ENCODE measurements at regions not wholly inside any gene's neighbourhood (a gene's known extent, or its start where the extent isn't known, plus 50 kb on each side); places are given as distances from the start of the nearest gene placed in this dataset.

- no peak overlapping the region for H3K4me3 ChIP-seq (ENCODE audit: low read length in 2 of 2)
- H3K9ac ChIP-seq (ENCODE audit: low read length in 2 of 2), result no peak overlapping the region
- no peaks in the 10 kb centered on the region for H3K27me3 ChIP-seq (ENCODE audit: control insufficient read depth in 1 of 2, insufficient read depth in 2 of 2, low read length in 2 of 2)
- no peaks in the 10 kb centered on the region for H3K36me3 ChIP-seq (ENCODE audit: control insufficient read depth in 2 of 2, insufficient read depth in 2 of 2, low read length in 2 of 2)
- H3K27ac ChIP-seq (ENCODE audit: low read length), result no peak overlapping the region
- H3K9me3 ChIP-seq (ENCODE audit: control insufficient read depth in 2 of 2, low read length in 2 of 2), result peaks cover 0 to 10% of the 10 kb centered on the region in 2 donors
- no peaks in the 10 kb centered on the region for H3K4me1 ChIP-seq (ENCODE audit: control insufficient read depth, insufficient read depth, low read length)
Measured at GRCh38 chr9:111167341-111167740, 129.1 kb upstream of the LPAR1 start.

- no peak overlapping the region for H3K9ac ChIP-seq (ENCODE audit: low read length in 2 of 2)
- no peak overlapping the region for H3K27ac ChIP-seq (ENCODE audit: low read length)
- no peaks in the 10 kb centered on the region for H3K27me3 ChIP-seq (ENCODE audit: control insufficient read depth in 1 of 2, insufficient read depth in 2 of 2, low read length in 2 of 2)
- H3K36me3 ChIP-seq (ENCODE audit: control insufficient read depth in 2 of 2, insufficient read depth in 2 of 2, low read length in 2 of 2), result no peaks in the 10 kb centered on the region
- no peak overlapping the region for H3K4me3 ChIP-seq (ENCODE audit: low read length in 2 of 2)
- no peaks in the 10 kb centered on the region for H3K4me1 ChIP-seq (ENCODE audit: control insufficient read depth, insufficient read depth, low read length)
- H3K9me3 ChIP-seq (ENCODE audit: control insufficient read depth in 2 of 2, low read length in 2 of 2), result peaks cover 0 to 10% of the 10 kb centered on the region in 2 donors
Measured at GRCh38 chr9:111163716-111164389, 125.6 kb upstream of the LPAR1 start.

GRCh38 chr9:111162026-111162425 is 123.8 kb upstream of the LPAR1 start:
- Histone ChIP-seq H3K36me3 (ENCODE audit: control insufficient read depth in 2 of 2, insufficient read depth in 2 of 2, low read length in 2 of 2) (no peaks in the 10 kb centered on the region), H3K9me3 (ENCODE audit: control insufficient read depth in 2 of 2, low read length in 2 of 2) (peaks cover 0 to 5% of the 10 kb centered on the region in 2 donors), H3K27ac (ENCODE audit: low read length) (no peak overlapping the region), H3K27me3 (ENCODE audit: control insufficient read depth in 1 of 2, insufficient read depth in 2 of 2, low read length in 2 of 2) (no peaks in the 10 kb centered on the region), H3K4me1 (ENCODE audit: control insufficient read depth, insufficient read depth, low read length) (no peaks in the 10 kb centered on the region), H3K9ac (ENCODE audit: low read length in 2 of 2) (no peak overlapping the region), H3K4me3 (ENCODE audit: low read length in 2 of 2) (no peak overlapping the region)

- H3K27me3 ChIP-seq (ENCODE audit: control insufficient read depth in 1 of 2, insufficient read depth in 2 of 2, low read length in 2 of 2), result no peaks in the 10 kb centered on the region
- no peak overlapping the region for H3K4me3 ChIP-seq (ENCODE audit: low read length in 2 of 2)
- H3K9me3 ChIP-seq (ENCODE audit: control insufficient read depth in 2 of 2, low read length in 2 of 2), result no peaks in the 10 kb centered on the region
- no peak overlapping the region for H3K9ac ChIP-seq (ENCODE audit: low read length in 2 of 2)
- no peaks in the 10 kb centered on the region for H3K36me3 ChIP-seq (ENCODE audit: control insufficient read depth in 2 of 2, insufficient read depth in 2 of 2, low read length in 2 of 2)
- no peaks in the 10 kb centered on the region for H3K4me1 ChIP-seq (ENCODE audit: control insufficient read depth, insufficient read depth, low read length)
- H3K27ac ChIP-seq (ENCODE audit: low read length), result no peak overlapping the region
Measured at GRCh38 chr9:111161015-111161415, 122.7 kb upstream of the LPAR1 start.

- H3K4me1 ChIP-seq (ENCODE audit: control insufficient read depth, insufficient read depth, low read length), result no peaks in the 10 kb centered on the region
- no peak overlapping the region for H3K9ac ChIP-seq (ENCODE audit: low read length in 2 of 2)
- no peaks in the 10 kb centered on the region for H3K27me3 ChIP-seq (ENCODE audit: control insufficient read depth in 1 of 2, insufficient read depth in 2 of 2, low read length in 2 of 2)
- no peak overlapping the region for H3K27ac ChIP-seq (ENCODE audit: low read length)
- no peaks in the 10 kb centered on the region for H3K9me3 ChIP-seq (ENCODE audit: control insufficient read depth in 2 of 2, low read length in 2 of 2)
- H3K4me3 ChIP-seq (ENCODE audit: low read length in 2 of 2), result no peak overlapping the region
- no peaks in the 10 kb centered on the region for H3K36me3 ChIP-seq (ENCODE audit: control insufficient read depth in 2 of 2, insufficient read depth in 2 of 2, low read length in 2 of 2)
Measured at GRCh38 chr9:111158999-111159398, 120.7 kb upstream of the LPAR1 start.

GRCh38 chr9:111158363-111158762 is 120.1 kb upstream of the LPAR1 start:
- Histone ChIP-seq H3K9me3 (ENCODE audit: control insufficient read depth in 2 of 2, low read length in 2 of 2) (no peaks in the 10 kb centered on the region), H3K36me3 (ENCODE audit: control insufficient read depth in 2 of 2, insufficient read depth in 2 of 2, low read length in 2 of 2) (no peaks in the 10 kb centered on the region), H3K4me1 (ENCODE audit: control insufficient read depth, insufficient read depth, low read length) (no peaks in the 10 kb centered on the region), H3K9ac (ENCODE audit: low read length in 2 of 2) (no peak overlapping the region), H3K4me3 (ENCODE audit: low read length in 2 of 2) (no peak overlapping the region), H3K27ac (ENCODE audit: low read length) (no peak overlapping the region), H3K27me3 (ENCODE audit: control insufficient read depth in 1 of 2, insufficient read depth in 2 of 2, low read length in 2 of 2) (no peaks in the 10 kb centered on the region)

GRCh38 chr9:111154081-111154562 is 115.9 kb upstream of the LPAR1 start:
- no peaks in the 10 kb centered on the region for H3K27me3 ChIP-seq (ENCODE audit: control insufficient read depth in 1 of 2, insufficient read depth in 2 of 2, low read length in 2 of 2)
- no peaks in the 10 kb centered on the region for H3K9me3 ChIP-seq (ENCODE audit: control insufficient read depth in 2 of 2, low read length in 2 of 2)
- no peaks in the 10 kb centered on the region for H3K36me3 ChIP-seq (ENCODE audit: control insufficient read depth in 2 of 2, insufficient read depth in 2 of 2, low read length in 2 of 2)
- H3K4me3 ChIP-seq (ENCODE audit: low read length in 2 of 2), result no peak overlapping the region
- H3K9ac ChIP-seq (ENCODE audit: low read length in 2 of 2), result no peak overlapping the region
- no peak overlapping the region for H3K27ac ChIP-seq (ENCODE audit: low read length)
- no peaks in the 10 kb centered on the region for H3K4me1 ChIP-seq (ENCODE audit: control insufficient read depth, insufficient read depth, low read length)

GRCh38 chr9:111152614-111153406 is 114.5 kb upstream of the LPAR1 start:
- Histone ChIP-seq H3K4me1 (ENCODE audit: control insufficient read depth, insufficient read depth, low read length) (no peaks in the 10 kb centered on the region), H3K9ac (ENCODE audit: low read length in 2 of 2) (no peak overlapping the region)

GRCh38 chr9:111151537-111151936 is 113.3 kb upstream of the LPAR1 start:
- no peaks in the 10 kb centered on the region for H3K27me3 ChIP-seq (ENCODE audit: control insufficient read depth in 1 of 2, insufficient read depth in 2 of 2, low read length in 2 of 2)
- H3K4me3 ChIP-seq (ENCODE audit: low read length in 2 of 2), result no peak overlapping the region
- H3K9ac ChIP-seq (ENCODE audit: low read length in 2 of 2), result no peak overlapping the region
- no peaks in the 10 kb centered on the region for H3K9me3 ChIP-seq (ENCODE audit: control insufficient read depth in 2 of 2, low read length in 2 of 2)
- no peaks in the 10 kb centered on the region for H3K36me3 ChIP-seq (ENCODE audit: control insufficient read depth in 2 of 2, insufficient read depth in 2 of 2, low read length in 2 of 2)
- no peak overlapping the region for H3K27ac ChIP-seq (ENCODE audit: low read length)
- no peaks in the 10 kb centered on the region for H3K4me1 ChIP-seq (ENCODE audit: control insufficient read depth, insufficient read depth, low read length)

More at GRCh38 chr9:111152614-111153406, 114.5 kb upstream of the LPAR1 start:
- no peaks in the 10 kb centered on the region for H3K9me3 ChIP-seq (ENCODE audit: control insufficient read depth in 2 of 2, low read length in 2 of 2)
- no peak overlapping the region for H3K27ac ChIP-seq (ENCODE audit: low read length)
- no peak overlapping the region for H3K4me3 ChIP-seq (ENCODE audit: low read length in 2 of 2)
- no peaks in the 10 kb centered on the region for H3K27me3 ChIP-seq (ENCODE audit: control insufficient read depth in 1 of 2, insufficient read depth in 2 of 2, low read length in 2 of 2)
- H3K36me3 ChIP-seq (ENCODE audit: control insufficient read depth in 2 of 2, insufficient read depth in 2 of 2, low read length in 2 of 2), result no peaks in the 10 kb centered on the region

- Histone ChIP-seq H3K9ac (ENCODE audit: low read length in 2 of 2) (no peak overlapping the region), H3K4me1 (ENCODE audit: control insufficient read depth, insufficient read depth, low read length) (no peaks in the 10 kb centered on the region), H3K36me3 (ENCODE audit: control insufficient read depth in 2 of 2, insufficient read depth in 2 of 2, low read length in 2 of 2) (no peaks in the 10 kb centered on the region), H3K9me3 (ENCODE audit: control insufficient read depth in 2 of 2, low read length in 2 of 2) (no peaks in the 10 kb centered on the region), H3K4me3 (ENCODE audit: low read length in 2 of 2) (no peak overlapping the region), H3K27ac (ENCODE audit: low read length) (no peak overlapping the region), H3K27me3 (ENCODE audit: control insufficient read depth in 1 of 2, insufficient read depth in 2 of 2, low read length in 2 of 2) (no peaks in the 10 kb centered on the region)
Measured at GRCh38 chr9:111150181-111150580, 111.9 kb upstream of the LPAR1 start.
